ENCODE measurements at regions not wholly inside any gene's neighbourhood (a gene's known extent, or its start where the extent isn't known, plus 50 kb on each side); places are given as distances from the start of the nearest gene placed in this dataset.
"Not testable (repeated sequence)": the region's sequence is repeated elsewhere in the genome, so short reads cannot be mapped to it uniquely, and the experiment has no call there.

GRCh38 chr11:23933721-23934120, 563.1 kb upstream of the LUZP2 start:
- TF ChIP-seq CTCF (IDR thresholded peaks at IDR 0.05) (no peak), ZFX (IDR thresholded peaks at IDR 0.05; ENCODE audit: borderline replicate concordance) (no peak)
- H3K27ac ChIP-seq = no peak overlapping the region

GRCh38 chr11:23934671-23935270, 562.1 kb upstream of the LUZP2 start:
- H3K27ac ChIP-seq = not testable (repeated sequence)

- not testable (repeated sequence) for H3K27ac ChIP-seq
These were observed 554.6 kb upstream of the LUZP2 start for GRCh38 chr11:23942117-23942815.

- TF ChIP-seq CTCF (IDR thresholded peaks at IDR 0.05) = no peak
- no peak for TF ChIP-seq ZFX (IDR thresholded peaks at IDR 0.05; ENCODE audit: borderline replicate concordance)
- no peak overlapping the region for H3K27ac ChIP-seq
These were observed 551.9 kb upstream of the LUZP2 start for GRCh38 chr11:23944923-23945322.

GRCh38 chr11:23947883-23948282, 549.0 kb upstream of the LUZP2 start:
- H3K27ac ChIP-seq = no peak overlapping the region
- TF ChIP-seq CTCF (IDR thresholded peaks at IDR 0.05) = no peak
- no peak for TF ChIP-seq ZFX (IDR thresholded peaks at IDR 0.05; ENCODE audit: borderline replicate concordance)

- no peak overlapping the region for H3K27ac ChIP-seq
- TF ChIP-seq ZFX (IDR thresholded peaks at IDR 0.05; ENCODE audit: borderline replicate concordance) = no peak
- TF ChIP-seq CTCF (IDR thresholded peaks at IDR 0.05) = no peak
These were observed 548.0 kb upstream of the LUZP2 start for GRCh38 chr11:23948851-23949250.

GRCh38 chr11:23953951-23954710, 542.7 kb upstream of the LUZP2 start:
- TF ChIP-seq ZFX (IDR thresholded peaks at IDR 0.05; ENCODE audit: borderline replicate concordance) (no peak), CTCF (IDR thresholded peaks at IDR 0.05) (no peak)

GRCh38 chr11:23954730-23955129, 542.1 kb upstream of the LUZP2 start:
- TF ChIP-seq CTCF (IDR thresholded peaks at IDR 0.05) = no peak
- H3K27ac ChIP-seq = no peak overlapping the region

More at GRCh38 chr11:23953951-23954710, 542.7 kb upstream of the LUZP2 start:
- no peak overlapping the region for H3K27ac ChIP-seq
